Mesothelial cell of epicardium (in vitro differentiated cells): ENCODE measurements at regions not wholly inside any gene's neighbourhood (a gene's known extent, or its start where the extent isn't known, plus 50 kb on each side); places are given as distances from the start of the nearest gene placed in this dataset.

ENCODE experiments used
- DNase-seq, 2 experiments: peaks; one replicate each; pipeline ENCODE4 v3.0.0; 2021; ENCODE audit warnings: low spot score in 2 of 2; ENCODE audit not compliant: unreplicated experiment in 2 of 2
- H3K27ac Mint-ChIP-seq: 2 replicates; pipeline ENCODE4 v1.8.0; 2021; ENCODE audit warnings: mixed read lengths
- H3K27me3 Mint-ChIP-seq: 2 replicates; pipeline ENCODE4 v1.8.0; 2021; ENCODE audit warnings: low read depth, mixed read lengths
- H3K36me3 Mint-ChIP-seq: 2 replicates; pipeline ENCODE4 v1.8.0; 2021; ENCODE audit warnings: mixed read lengths
- H3K4me1 Mint-ChIP-seq: 2 replicates; pipeline ENCODE4 v1.8.0; 2021; ENCODE audit warnings: mixed read lengths
- H3K4me3 Mint-ChIP-seq: 2 replicates; pipeline ENCODE4 v1.8.0; 2021; ENCODE audit warnings: mild to moderate bottlenecking, moderate library complexity, mixed read lengths
- H3K9me3 Mint-ChIP-seq: 2 replicates; pipeline ENCODE4 v1.8.0; 2021; ENCODE audit warnings: mixed read lengths
- CTCF ChIP-seq: fragments of 200-600 bp; sonication (generic); IDR thresholded peaks from one replicate; pipeline ENCODE4 v1.5.0; 2021; ENCODE audit warnings: antibody characterized with exemption; ENCODE audit not compliant: unreplicated experiment

GRCh38 chr2:194742706-194743105 lies 914.3 kb upstream of the SLC39A10 start:
- no peak for TF ChIP-seq CTCF
- Mint-ChIP-seq H3K4me3 (no peak overlapping the region), H3K27me3 (no peaks in the 10 kb centered on the region), H3K4me1 (peaks cover 5% of the 10 kb centered on the region), H3K36me3 (no peaks in the 10 kb centered on the region), H3K27ac (no peak overlapping the region), H3K9me3 (no peaks in the 10 kb centered on the region)
- DNase-seq = no peak

- H3K9me3 Mint-ChIP-seq = peaks cover 13% of the 10 kb centered on the region
- H3K4me3 Mint-ChIP-seq = no peak overlapping the region
- no peaks in the 10 kb centered on the region for H3K36me3 Mint-ChIP-seq
- H3K27ac Mint-ChIP-seq = no peak overlapping the region
- no peak for DNase-seq
- no peaks in the 10 kb centered on the region for H3K27me3 Mint-ChIP-seq
- no peak for TF ChIP-seq CTCF
- no peaks in the 10 kb centered on the region for H3K4me1 Mint-ChIP-seq
Observed at GRCh38 chr2:194739217-194739616, 917.8 kb upstream of the SLC39A10 start.

GRCh38 chr2:194735837-194736542 lies 921.0 kb upstream of the SLC39A10 start:
- Mint-ChIP-seq H3K4me1 (peaks cover 2% of the 10 kb centered on the region), H3K27ac (no peak overlapping the region), H3K4me3 (no peak overlapping the region), H3K27me3 (no peaks in the 10 kb centered on the region), H3K36me3 (peaks cover 1% of the 10 kb centered on the region), H3K9me3 (peaks cover 19% of the 10 kb centered on the region)
- TF ChIP-seq CTCF = no peak
- no peak for DNase-seq

- no peaks in the 10 kb centered on the region for H3K27me3 Mint-ChIP-seq
- no peak for DNase-seq
- peaks cover 1% of the 10 kb centered on the region for H3K36me3 Mint-ChIP-seq
- no peak overlapping the region for H3K4me3 Mint-ChIP-seq
- H3K4me1 Mint-ChIP-seq = peaks cover 24% of the 10 kb centered on the region
- no peak overlapping the region for H3K27ac Mint-ChIP-seq
- H3K9me3 Mint-ChIP-seq = peaks cover 20% of the 10 kb centered on the region
- TF ChIP-seq CTCF = no peak
Observed at GRCh38 chr2:194730266-194730665, 926.8 kb upstream of the SLC39A10 start.

- Mint-ChIP-seq H3K27me3 (no peaks in the 10 kb centered on the region), H3K4me1 (peaks cover 27% of the 10 kb centered on the region), H3K4me3 (no peak overlapping the region), H3K27ac (peak overlapping the region; percentile 64), H3K36me3 (no peaks in the 10 kb centered on the region), H3K9me3 (peaks cover 6% of the 10 kb centered on the region)
- TF ChIP-seq CTCF = no peak
- DNase-seq = no peak
Observed at GRCh38 chr2:194725169-194725568, 931.9 kb upstream of the SLC39A10 start.
